PC-3 (cell line): ENCODE measurements at regions not wholly inside any gene's neighbourhood (a gene's known extent, or its start where the extent isn't known, plus 50 kb on each side); places are given as distances from the start of the nearest gene placed in this dataset.

Experiments
- EZH2 ChIP-seq: fragments of 300-600 bp; sonication (generic); IDR thresholded peaks from one replicate; pipeline ENCODE4 v1.6.1; 2017; ENCODE audit warnings: antibody characterized with exemption, mild to moderate bottlenecking, low read length; ENCODE audit not compliant: unreplicated experiment
- EZH2phosphoT487 ChIP-seq: fragments of 300-600 bp; sonication (generic); IDR thresholded peaks from 2 replicates; pipeline ENCODE4 v1.6.1; 2018; ENCODE audit warnings: mild to moderate bottlenecking, antibody characterized with exemption, low read length, borderline replicate concordance
- TF ChIP-seq, protein P1 (sequence below): fragments of 300-600 bp; sonication (generic); conservative IDR thresholded peaks from 2 replicates; pipeline ENCODE4 v1.5.1; 2017; ENCODE audit warnings: antibody characterized with exemption, low read depth, mild to moderate bottlenecking, low read length

DNA sequence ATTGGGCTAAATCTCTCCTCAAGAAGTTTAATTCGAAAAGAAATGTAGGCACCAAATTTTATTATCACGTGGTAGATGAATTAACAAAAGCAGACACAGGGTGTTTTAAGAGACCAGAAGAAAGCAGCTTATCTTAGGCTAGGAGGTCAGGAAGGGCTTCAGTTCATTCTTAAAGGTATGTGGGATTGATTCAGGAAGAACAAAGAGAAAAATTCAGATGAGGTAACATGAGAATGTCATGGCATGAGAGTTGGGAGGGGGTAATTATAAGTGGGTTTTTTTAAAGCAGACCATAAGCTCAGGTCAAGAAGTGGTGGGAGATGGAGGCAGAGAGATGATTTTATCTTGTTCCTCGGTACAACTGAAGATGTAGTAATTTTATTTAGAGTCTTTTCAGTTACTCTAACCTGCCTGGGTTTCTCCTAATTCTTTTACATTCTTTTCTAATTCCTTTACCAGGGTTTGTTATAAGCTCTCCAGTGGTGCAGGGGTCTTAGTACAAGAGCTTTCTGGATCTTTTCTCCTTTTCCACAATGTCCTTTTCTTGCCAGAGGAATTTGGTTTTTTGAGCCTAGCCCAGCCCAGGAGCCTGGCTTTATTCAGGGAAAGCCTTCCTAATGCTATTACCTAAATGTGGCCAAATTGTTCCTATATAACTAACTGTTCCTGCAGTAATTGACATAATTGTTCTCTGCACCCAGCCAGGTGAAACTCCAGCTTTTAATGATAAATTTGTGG is 474.1 kb upstream of the BTBD3 start:
- TF ChIP-seq, protein P1, sequence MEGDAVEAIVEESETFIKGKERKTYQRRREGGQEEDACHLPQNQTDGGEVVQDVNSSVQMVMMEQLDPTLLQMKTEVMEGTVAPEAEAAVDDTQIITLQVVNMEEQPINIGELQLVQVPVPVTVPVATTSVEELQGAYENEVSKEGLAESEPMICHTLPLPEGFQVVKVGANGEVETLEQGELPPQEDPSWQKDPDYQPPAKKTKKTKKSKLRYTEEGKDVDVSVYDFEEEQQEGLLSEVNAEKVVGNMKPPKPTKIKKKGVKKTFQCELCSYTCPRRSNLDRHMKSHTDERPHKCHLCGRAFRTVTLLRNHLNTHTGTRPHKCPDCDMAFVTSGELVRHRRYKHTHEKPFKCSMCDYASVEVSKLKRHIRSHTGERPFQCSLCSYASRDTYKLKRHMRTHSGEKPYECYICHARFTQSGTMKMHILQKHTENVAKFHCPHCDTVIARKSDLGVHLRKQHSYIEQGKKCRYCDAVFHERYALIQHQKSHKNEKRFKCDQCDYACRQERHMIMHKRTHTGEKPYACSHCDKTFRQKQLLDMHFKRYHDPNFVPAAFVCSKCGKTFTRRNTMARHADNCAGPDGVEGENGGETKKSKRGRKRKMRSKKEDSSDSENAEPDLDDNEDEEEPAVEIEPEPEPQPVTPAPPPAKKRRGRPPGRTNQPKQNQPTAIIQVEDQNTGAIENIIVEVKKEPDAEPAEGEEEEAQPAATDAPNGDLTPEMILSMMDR = no peak
- no peak for TF ChIP-seq EZH2phosphoT487
- TF ChIP-seq EZH2 = no peak
